Vagina (tissue), 2 donors: ENCODE measurements at regions not wholly inside any gene's neighbourhood (a gene's known extent, or its start where the extent isn't known, plus 50 kb on each side); places are given as distances from the start of the nearest gene placed in this dataset.

Source experiments
- POLR2A ChIP-seq, 2 donors: fragments of 450-650 bp; IDR thresholded peaks; one replicate each; pipeline ENCODE4 v1.6.1; 2017; ENCODE audit warnings: antibody characterized with exemption in 2 of 2, mild to moderate bottlenecking in 2 of 2, moderate library complexity in 2 of 2
- POLR2AphosphoS5 ChIP-seq, 2 donors: sonication (generic); formaldehyde crosslinking; IDR thresholded peaks; one replicate each; pipeline ENCODE4 v1.9.0; 2017; ENCODE audit warnings: antibody characterized with exemption in 2 of 2, mild to moderate bottlenecking in 2 of 2, low read depth in 1 of 2; ENCODE audit not compliant: insufficient read depth in 1 of 2
- TF ChIP-seq, protein P1 (sequence below), 3 experiments: fragments of 450-650 bp in 2 of 3; fragments of 200-600 bp in 1 of 3; sonication (generic) in 1 of 3; IDR thresholded peaks; one replicate each; pipeline ENCODE4 v1.5.1; 2017 to 2019; ENCODE audit warnings: antibody characterized with exemption in 3 of 3, mild to moderate bottlenecking in 2 of 3, moderate library complexity in 2 of 3

GRCh38 chr4:22091906-22092305 is 143.3 kb upstream of the KCNIP4 start:
- TF ChIP-seq, protein P1, sequence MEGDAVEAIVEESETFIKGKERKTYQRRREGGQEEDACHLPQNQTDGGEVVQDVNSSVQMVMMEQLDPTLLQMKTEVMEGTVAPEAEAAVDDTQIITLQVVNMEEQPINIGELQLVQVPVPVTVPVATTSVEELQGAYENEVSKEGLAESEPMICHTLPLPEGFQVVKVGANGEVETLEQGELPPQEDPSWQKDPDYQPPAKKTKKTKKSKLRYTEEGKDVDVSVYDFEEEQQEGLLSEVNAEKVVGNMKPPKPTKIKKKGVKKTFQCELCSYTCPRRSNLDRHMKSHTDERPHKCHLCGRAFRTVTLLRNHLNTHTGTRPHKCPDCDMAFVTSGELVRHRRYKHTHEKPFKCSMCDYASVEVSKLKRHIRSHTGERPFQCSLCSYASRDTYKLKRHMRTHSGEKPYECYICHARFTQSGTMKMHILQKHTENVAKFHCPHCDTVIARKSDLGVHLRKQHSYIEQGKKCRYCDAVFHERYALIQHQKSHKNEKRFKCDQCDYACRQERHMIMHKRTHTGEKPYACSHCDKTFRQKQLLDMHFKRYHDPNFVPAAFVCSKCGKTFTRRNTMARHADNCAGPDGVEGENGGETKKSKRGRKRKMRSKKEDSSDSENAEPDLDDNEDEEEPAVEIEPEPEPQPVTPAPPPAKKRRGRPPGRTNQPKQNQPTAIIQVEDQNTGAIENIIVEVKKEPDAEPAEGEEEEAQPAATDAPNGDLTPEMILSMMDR (IDR thresholded peaks at IDR 0.05) = no peak
- TF ChIP-seq POLR2A (IDR thresholded peaks at IDR 0.05) (no peak), POLR2AphosphoS5 (IDR thresholded peaks at IDR 0.05; ENCODE audit: insufficient read depth in 1 of 2, low read depth in 1 of 2) (no peak)
